HCT116 (cell line): ENCODE measurements at regions not wholly inside any gene's neighbourhood (a gene's known extent, or its start where the extent isn't known, plus 50 kb on each side); places are given as distances from the start of the nearest gene placed in this dataset.

Source experiments
- ATAC-seq: fragments of 200-7000 bp; cut with Tn5 transposase; 2 replicates; pipeline ENCODE4 v1.9.1; 2020; ENCODE audit warnings: mild to moderate bottlenecking, moderate library complexity
- BruUV-seq: library from RNA; stranded (reverse); fragments of 400-500 nt; replicated peaks from 2 replicates; lab custom pipeline; 2021; lab: Mats Ljungman, UMichigan
- CTCF ChIA-PET: fragments of 300-600 bp; sonication (Branson Sonifier 250); formaldehyde crosslinking; loops from one replicate; lab custom pipeline; 2021; ENCODE audit warnings: antibody characterized with exemption; lab: Charles Lee
- POLR2A ChIA-PET: fragments of 300-600, 350-600 bp; sonication (Branson Sonifier 250); formaldehyde crosslinking; loops from one replicate; lab custom pipeline; 2021; ENCODE audit warnings: antibody characterized with exemption; lab: Charles Lee
- RAD21 ChIA-PET, 2 experiments: fragments of 300-600 bp; sonication (Branson Sonifier 250); formaldehyde crosslinking; loops; one replicate each; lab custom pipeline; 2023; ENCODE audit warnings: low total read pairs in 2 of 2; ENCODE audit not compliant: uncharacterized antibody in 2 of 2, unreplicated experiment in 2 of 2, low non-redundant PET in 1 of 2; lab: Charles Lee
- DNase-seq: peaks from one replicate; pipeline ENCODE4 v3.0.0-alpha.2; 2010; ENCODE audit warnings: low read depth, low spot score
- H2AFZ ChIP-seq: fragments of 200-600 bp; shearing (Covaris generic), sonication (generic); 2 replicates; pipeline ENCODE4 v1.6.1; 2017; ENCODE audit warnings: low read depth, mixed run types, mixed read lengths, antibody characterized with exemption, low read length; ENCODE audit not compliant: poor library complexity, severe bottlenecking
- H3K27ac ChIP-seq: 2 replicates; pipeline ENCODE4 v1.5.1; 2012; ENCODE audit warnings: low read depth, low read length
- H3K27me3 ChIP-seq: fragments of 200-600 bp; sonication (generic); 2 replicates; pipeline ENCODE4 v1.6.1; 2016; ENCODE audit warnings: mixed run types, low read length, mixed read lengths; ENCODE audit not compliant: insufficient read depth
- H3K36me3 ChIP-seq, 2 experiments: fragments of 200-500 bp in 1 of 2; fragments of 200-600 bp in 1 of 2; sonication (Bioruptor generic) in 1 of 2; sonication (generic) in 1 of 2; 2 replicates each; pipeline versions ENCODE4 v1.5.1 to v1.6.1; 2014 to 2016; ENCODE audit warnings: low read length in 2 of 2, inconsistent platforms in 1 of 2, mixed read lengths in 1 of 2, mixed run types in 1 of 2; ENCODE audit not compliant: insufficient read depth in 2 of 2, control insufficient read depth in 1 of 2
- H3K4me1 ChIP-seq, 2 experiments: fragments of 200-600 bp in 1 of 2; sonication (generic) in 1 of 2; 2 replicates each; pipeline versions ENCODE4 v1.5.1 to v1.6.1; 2012 to 2017; ENCODE audit warnings: low read length in 2 of 2, inconsistent platforms in 1 of 2, mild to moderate bottlenecking in 1 of 2, mixed read lengths in 1 of 2, mixed run types in 1 of 2, moderate library complexity in 1 of 2; ENCODE audit not compliant: insufficient read depth in 2 of 2, control insufficient read depth in 1 of 2
- H3K4me2 ChIP-seq: fragments of 200-600 bp; sonication (generic); 2 replicates; pipeline ENCODE4 v1.6.1; 2017; ENCODE audit warnings: mixed run types, low read length, mixed read lengths
- H3K4me3 ChIP-seq, 2 experiments: fragments of 200-600 bp in 1 of 2; sonication (generic) in 1 of 2; replicated peaks in 1 of 2; 2 replicates each; pipeline ENCODE4 v1.5.1; 2011 to 2016; ENCODE audit warnings: low read length in 2 of 2, control low read depth in 1 of 2, low read depth in 1 of 2, mild to moderate bottlenecking in 1 of 2, mixed read lengths in 1 of 2, mixed run types in 1 of 2
- H3K79me2 ChIP-seq: fragments of 200-600 bp; sonication (generic); 2 replicates; pipeline ENCODE4 v1.6.1; 2017; ENCODE audit warnings: mild to moderate bottlenecking, mixed run types, low read length, moderate library complexity, mixed read lengths; ENCODE audit not compliant: insufficient read depth
- H3K9ac ChIP-seq: fragments of 200-600 bp; sonication (generic); 2 replicates; pipeline ENCODE4 v1.6.1; 2016; ENCODE audit warnings: low read length, mixed read lengths
- H3K9me2 ChIP-seq: fragments of 200-600 bp; sonication (generic), shearing (Covaris generic); 2 replicates; pipeline ENCODE4 v1.6.1; 2017; ENCODE audit warnings: mixed run types, mild to moderate bottlenecking, moderate library complexity; ENCODE audit not compliant: insufficient read depth
- H3K9me3 ChIP-seq, 2 experiments: fragments of 200-500 bp in 1 of 2; fragments of 200-600 bp in 1 of 2; sonication (Bioruptor generic) in 1 of 2; sonication (generic) in 1 of 2; 2 replicates each; pipeline ENCODE4 v1.6.1; 2014 to 2017; ENCODE audit warnings: low read length in 2 of 2, mixed read lengths in 2 of 2, inconsistent platforms in 1 of 2, low read depth in 1 of 2, mild to moderate bottlenecking in 1 of 2, mixed run types in 1 of 2, moderate library complexity in 1 of 2; ENCODE audit not compliant: control insufficient read depth in 1 of 2, insufficient read depth in 1 of 2
- H4K20me1 ChIP-seq: fragments of 200-600 bp; sonication (generic), shearing (Covaris generic); 2 replicates; pipeline ENCODE4 v1.6.1; 2017; ENCODE audit warnings: mixed run types, mild to moderate bottlenecking, moderate library complexity; ENCODE audit not compliant: insufficient read depth
- ATF3 ChIP-seq: IDR thresholded peaks from 2 replicates; pipeline ENCODE4 v1.6.1; 2012
- CBX3 ChIP-seq: IDR thresholded peaks from 2 replicates; pipeline ENCODE4 v1.6.1; 2012; ENCODE audit warnings: low read depth
- CEBPB ChIP-seq: IDR thresholded peaks from 2 replicates; pipeline ENCODE4 v1.6.1; 2012; ENCODE audit warnings: low read depth
- CTCF ChIP-seq, 3 experiments: fragments of 200-600 bp in 1 of 3; sonication (generic) in 1 of 3; IDR thresholded peaks in 2 of 3; conservative IDR thresholded peaks in 1 of 3; 2 replicates each; pipeline ENCODE4 v1.5.1; 2012 to 2017; ENCODE audit warnings: low read depth in 2 of 3, low read length in 2 of 3, antibody characterized with exemption in 1 of 3, borderline replicate concordance in 1 of 3, control low read depth in 1 of 3, mild to moderate bottlenecking in 1 of 3, mixed read lengths in 1 of 3, mixed run types in 1 of 3, moderate library complexity in 1 of 3; ENCODE audit not compliant: insufficient read depth in 1 of 3
- EGR1 ChIP-seq: IDR thresholded peaks from 2 replicates; pipeline ENCODE4 v1.6.1; 2012; ENCODE audit warnings: low read depth
- EZH2 ChIP-seq: fragments of 200-600 bp; sonication (generic); IDR thresholded peaks from 2 replicates; pipeline ENCODE4 v1.6.1; 2017; ENCODE audit warnings: antibody characterized with exemption, mixed run types
- JUND ChIP-seq: IDR thresholded peaks from 2 replicates; pipeline ENCODE4 v1.6.1; 2012
- POLR2A ChIP-seq: IDR thresholded peaks from 2 replicates; pipeline ENCODE4 v1.7.0; 2011; ENCODE audit warnings: borderline replicate concordance; ENCODE audit not compliant: insufficient read depth, insufficient read length; ENCODE audit errors: extremely low read depth
- POLR2AphosphoS5 ChIP-seq: IDR thresholded peaks from 2 replicates; pipeline ENCODE4 v1.6.1; 2011; ENCODE audit warnings: mild to moderate bottlenecking, low read depth, low read length, moderate library complexity
- SIN3A ChIP-seq: IDR thresholded peaks from 2 replicates; pipeline ENCODE4 v1.6.1; 2012; ENCODE audit warnings: low read depth
- SRF ChIP-seq: IDR thresholded peaks from 2 replicates; pipeline ENCODE4 v1.6.1; 2012; ENCODE audit warnings: low read depth
- TCF7L2 ChIP-seq: IDR thresholded peaks from 2 replicates; pipeline ENCODE4 v1.7.0; 2011; ENCODE audit warnings: borderline replicate concordance, inconsistent platforms; ENCODE audit not compliant: insufficient read depth, insufficient read length; ENCODE audit errors: extremely low read depth
- YY1 ChIP-seq: IDR thresholded peaks from 2 replicates; pipeline ENCODE4 v1.6.1; 2011; ENCODE audit warnings: low read length, low read depth, moderate library complexity, mild to moderate bottlenecking; ENCODE audit not compliant: insufficient replicate concordance; ENCODE audit errors: extremely low read depth
- ZBTB33 ChIP-seq: IDR thresholded peaks from 2 replicates; pipeline ENCODE4 v1.6.1; 2011; ENCODE audit warnings: mild to moderate bottlenecking, low read length, moderate library complexity; ENCODE audit not compliant: insufficient replicate concordance; ENCODE audit errors: extremely low read depth
- ZFX ChIP-seq: fragments of 450-650 bp; IDR thresholded peaks from 2 replicates; pipeline ENCODE4 v1.6.1; 2017
- intact Hi-C: fragments of 100-400 bp; cut with micrococcal nuclease; formaldehyde crosslinking; loops from 2 replicates; pipeline ENCODE4 v1.10.0; 2022

GRCh38 chr12:3381059-3382047 lies 109.7 kb upstream of the PRMT8 start:
- CTCF ChIA-PET = no interaction called here

More at GRCh38 chr12:3381059-3382047, 109.7 kb upstream of the PRMT8 start:
- no peak overlapping the region for H2AFZ ChIP-seq
- H3K4me1 ChIP-seq = no peaks in the 10 kb centered on the region
- no peaks in the 10 kb centered on the region for H4K20me1 ChIP-seq
- no peak for TF ChIP-seq JUND
- no peak for TF ChIP-seq YY1
- TF ChIP-seq CTCF (IDR thresholded peaks at IDR 0.05 in 2 of 3, conservative IDR thresholded peaks at IDR 0.05 in 1 of 3; ENCODE audit: borderline replicate concordance in 1 of 3, insufficient read depth in 1 of 3, low read depth in 2 of 3, low read length in 2 of 3) = no peak
- TF ChIP-seq CBX3 = no peak
- no peak for TF ChIP-seq EGR1
- no peak for TF ChIP-seq EZH2
- no peak for TF ChIP-seq POLR2AphosphoS5
- TF ChIP-seq SIN3A = no peak
- TF ChIP-seq TCF7L2 = no peak
- no peak for TF ChIP-seq ZBTB33
- no peak for TF ChIP-seq ATF3
- no peak for TF ChIP-seq POLR2A
- TF ChIP-seq SRF = no peak
- TF ChIP-seq ZFX = no peak
- no peak for TF ChIP-seq CEBPB
- TF ChIP-seq, all 23 proteins: peak for 0
- Histone ChIP-seq H3K4me3 (no peak overlapping the region), H3K9me2 (no peaks in the 10 kb centered on the region), H3K9ac (no peak overlapping the region), H3K27ac (no peak overlapping the region), H3K27me3 (0 out of 2 replicates have a peak, but pooled peaks cover 7% of the 10 kb centered on the region), H3K9me3 (no peaks in the 10 kb centered on the region), H3K4me2 (no peak overlapping the region), H3K36me3 (no peaks in the 10 kb centered on the region), H3K79me2 (no peaks in the 10 kb centered on the region)
- RAD21 ChIA-PET = no interaction called here
- intact Hi-C loops = no loop called here
- no TSS peak for BruUV-seq
- ATAC-seq (no peak), DNase-seq (no peak)
- POLR2A ChIA-PET = no interaction called here
